Activated CD8-positive, alpha-beta memory T cell treated with anti-CD3 and anti-CD28 coated beads for 48 hours (primary cell): ENCODE measurements at regions not wholly inside any gene's neighbourhood (a gene's known extent, or its start where the extent isn't known, plus 50 kb on each side); places are given as distances from the start of the nearest gene placed in this dataset.

Experiments used
- DNase-seq, 3 experiments: peaks; one replicate each; pipeline ENCODE4 v3.0.0-alpha.2; 2020; ENCODE audit warnings: low read depth in 2 of 3, low spot score in 2 of 3

GRCh38 chr3:150040097-150040496, 69.4 kb upstream of the PFN2 start:
- no peak for DNase-seq

GRCh38 chr3:150038830-150039229, 68.1 kb upstream of the PFN2 start:
- DNase-seq, result no peak

- no peak for DNase-seq
Observed at GRCh38 chr3:150036780-150037179, 66.1 kb upstream of the PFN2 start.

GRCh38 chr3:150035910-150036612, 65.4 kb upstream of the PFN2 start:
- DNase-seq, result no peak

GRCh38 chr3:150035301-150035779, 64.6 kb upstream of the PFN2 start:
- DNase-seq, result no peak

GRCh38 chr3:150033721-150034120, 63.0 kb upstream of the PFN2 start:
- no peak for DNase-seq

GRCh38 chr3:150030841-150031240, 60.1 kb upstream of the PFN2 start:
- no peak for DNase-seq

GRCh38 chr3:150023239-150023636, 52.5 kb upstream of the PFN2 start:
- no peak for DNase-seq

GRCh38 chr3:150022381-150023238, 51.9 kb upstream of the PFN2 start:
- DNase-seq, result no peak

GRCh38 chr3:150020527-150020926, 49.8 kb upstream of the PFN2 start:
- DNase-seq, result no peak
